ENCODE measurements at regions not wholly inside any gene's neighbourhood (a gene's known extent, or its start where the extent isn't known, plus 50 kb on each side); places are given as distances from the start of the nearest gene placed in this dataset.
"Not testable (repeated sequence)": the region's sequence is repeated elsewhere in the genome, so short reads cannot be mapped to it uniquely, and the experiment has no call there.

DNA sequence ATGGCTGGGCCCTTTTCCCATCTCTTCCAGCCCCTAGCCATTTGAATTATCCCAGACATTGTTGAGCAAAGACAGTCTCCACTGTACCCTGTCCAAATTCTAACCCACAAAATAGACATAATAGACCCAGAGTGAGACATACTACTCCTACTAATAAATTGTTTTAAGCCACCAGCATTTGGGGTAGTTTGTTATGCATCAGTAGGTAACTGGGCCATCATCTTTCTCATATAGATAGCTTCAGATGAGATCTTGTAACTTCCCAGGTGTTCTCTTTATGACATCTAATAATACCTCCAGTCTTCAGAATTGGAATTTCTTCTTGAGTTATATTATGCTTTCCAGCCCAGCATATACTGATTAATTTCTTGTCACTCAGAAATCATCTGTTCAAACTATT lies 117.2 kb upstream of the OTUD4 start:
- no peak for DNase-seq (ENCODE audit: low read depth in 2 of 2)

DNA sequence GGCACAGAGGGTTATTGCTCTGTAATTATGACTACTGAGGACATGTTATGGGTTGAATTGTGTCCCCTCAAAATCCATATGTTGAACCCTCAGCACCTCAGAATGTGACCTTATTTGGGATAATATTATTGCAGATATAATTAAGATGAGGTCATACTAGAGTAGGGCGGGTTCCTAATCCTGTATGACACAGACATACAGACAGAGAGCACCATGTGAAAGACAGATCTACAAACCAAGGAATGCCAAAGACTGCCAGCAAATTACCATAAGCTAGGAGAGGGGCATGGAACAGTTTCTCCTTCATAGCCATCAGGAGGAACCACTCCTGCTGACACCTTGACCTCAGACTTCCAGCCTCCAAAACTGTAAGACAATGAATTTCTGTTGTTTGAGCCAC lies 115.2 kb upstream of the OTUD4 start:
- no peak for DNase-seq (ENCODE audit: low read depth in 2 of 2)

DNA sequence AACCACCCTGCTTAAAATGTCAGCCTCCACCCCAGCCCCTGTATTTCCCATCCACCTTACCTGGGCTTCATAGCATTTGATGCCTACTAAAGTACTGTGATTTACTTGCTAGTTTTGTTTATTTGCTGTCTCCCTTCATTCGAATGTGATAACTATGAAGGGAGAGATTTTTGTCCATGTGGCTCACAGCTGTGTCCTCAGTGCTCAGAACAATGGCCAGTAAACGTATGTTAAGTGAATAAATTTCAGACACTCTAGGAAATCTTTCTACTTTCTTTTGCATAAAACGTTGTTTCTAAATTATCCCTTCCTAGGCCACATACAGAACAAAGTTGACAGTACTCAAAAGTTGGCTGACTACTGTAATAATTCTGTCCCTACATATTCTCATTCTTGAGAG lies 114.7 kb upstream of the OTUD4 start:
- no peak for DNase-seq (ENCODE audit: low read depth in 2 of 2)

GRCh38 chr4:145293658-145294057 lies 113.3 kb upstream of the OTUD4 start:
- peak in 1 of 2 experiments; percentile 45 for DNase-seq (ENCODE audit: low read depth in 2 of 2)

DNA sequence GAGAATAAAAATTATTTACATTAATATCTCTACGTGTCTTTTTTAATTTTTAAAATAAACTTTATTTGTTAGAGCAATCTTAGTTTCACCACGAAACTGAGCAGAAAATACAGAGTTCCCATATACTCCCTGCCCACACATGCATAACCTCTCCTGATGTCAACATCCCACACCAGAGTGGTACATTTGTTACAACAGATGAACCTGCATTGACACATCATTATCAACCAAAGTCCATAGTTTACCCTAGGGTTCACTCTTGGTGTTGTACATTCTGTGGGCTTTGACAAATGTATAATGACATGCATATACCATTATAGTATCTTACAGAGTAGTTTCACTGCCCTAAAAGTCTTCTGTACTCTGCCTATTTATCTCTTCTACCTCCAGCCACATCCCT lies 110.6 kb upstream of the OTUD4 start:
- DNase-seq (ENCODE audit: low read depth in 2 of 2) = no peak

DNA sequence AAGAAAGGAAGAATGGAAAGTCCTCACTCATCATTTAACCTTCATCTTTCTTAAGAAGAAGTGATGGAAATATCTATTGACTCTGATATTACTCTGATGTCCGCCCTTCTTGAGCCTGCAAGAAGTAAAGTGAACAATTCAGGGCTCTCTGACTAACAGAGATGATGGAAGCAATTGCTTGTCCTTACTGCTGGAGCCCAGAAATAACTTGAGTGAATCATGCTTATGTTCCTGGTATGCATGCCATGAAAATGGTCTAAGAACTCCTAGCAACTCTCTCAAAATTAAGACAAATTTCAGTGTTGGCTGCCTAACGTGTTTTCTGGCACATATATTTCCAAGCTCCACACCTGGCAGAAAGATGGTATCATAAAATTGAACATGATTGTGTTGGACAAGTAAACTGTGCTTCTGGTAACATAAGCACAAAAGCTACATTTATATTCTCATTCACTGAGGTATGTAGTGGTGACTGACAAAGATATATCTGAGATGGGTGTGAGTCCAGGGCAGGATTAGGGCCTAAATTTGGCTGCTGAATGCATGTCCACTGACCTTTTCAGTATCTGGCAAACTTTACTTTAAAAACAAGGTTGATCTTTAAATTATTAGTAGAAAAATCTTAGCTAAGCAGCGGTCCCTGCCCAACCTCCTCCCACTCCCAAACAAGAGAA lies 109.2 kb upstream of the OTUD4 start:
- DNase-seq (ENCODE audit: low read depth in 2 of 2) = peak in 1 of 2 experiments; percentile 50

- no peak for DNase-seq (ENCODE audit: low read depth in 2 of 2)
Measured at GRCh38 chr4:145287351-145287750, 107.0 kb upstream of the OTUD4 start.

DNA sequence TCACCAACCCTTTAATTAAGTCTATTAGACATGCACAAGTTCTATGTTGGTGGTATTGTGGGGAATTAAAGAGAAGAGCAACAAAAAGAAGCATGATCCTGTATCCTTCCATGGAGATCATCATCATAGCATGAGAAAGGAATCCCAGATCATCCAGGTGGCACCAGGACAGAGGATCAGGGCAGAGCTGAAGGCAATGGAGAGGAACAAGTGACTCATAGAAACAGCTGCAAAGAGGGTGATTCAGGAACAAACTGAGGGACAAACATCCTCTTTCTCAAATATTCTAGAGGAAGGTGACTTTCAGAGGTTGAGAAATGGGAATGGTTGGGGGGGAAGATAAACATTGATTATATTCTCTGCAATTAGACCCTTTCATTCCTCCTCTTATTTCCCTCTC lies 105.5 kb upstream of the OTUD4 start:
- no peak for DNase-seq (ENCODE audit: low read depth in 2 of 2)

- DNase-seq (ENCODE audit: low read depth in 2 of 2) = no peak
Measured at GRCh38 chr4:145283909-145284308, 103.5 kb upstream of the OTUD4 start.

DNA sequence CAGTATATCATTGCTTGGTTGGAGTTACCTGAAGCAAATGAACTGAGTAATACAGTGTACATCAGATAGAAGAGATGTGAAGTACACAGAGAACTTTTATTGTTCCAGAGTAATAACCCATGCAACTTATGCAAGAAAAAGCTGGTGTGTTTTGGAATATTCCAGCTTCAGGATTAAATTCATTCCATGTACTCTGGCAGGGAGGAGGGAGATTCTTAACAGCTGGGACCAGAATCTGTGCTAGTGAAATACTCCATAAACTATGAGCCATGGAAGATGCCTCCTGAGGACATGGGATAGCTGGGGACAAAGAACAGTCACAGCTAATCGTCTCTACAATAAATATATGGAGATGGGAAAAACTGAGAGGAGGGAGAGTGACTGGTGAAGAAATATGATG lies 101.6 kb upstream of the OTUD4 start:
- DNase-seq (ENCODE audit: low read depth in 2 of 2) = no peak

DNA sequence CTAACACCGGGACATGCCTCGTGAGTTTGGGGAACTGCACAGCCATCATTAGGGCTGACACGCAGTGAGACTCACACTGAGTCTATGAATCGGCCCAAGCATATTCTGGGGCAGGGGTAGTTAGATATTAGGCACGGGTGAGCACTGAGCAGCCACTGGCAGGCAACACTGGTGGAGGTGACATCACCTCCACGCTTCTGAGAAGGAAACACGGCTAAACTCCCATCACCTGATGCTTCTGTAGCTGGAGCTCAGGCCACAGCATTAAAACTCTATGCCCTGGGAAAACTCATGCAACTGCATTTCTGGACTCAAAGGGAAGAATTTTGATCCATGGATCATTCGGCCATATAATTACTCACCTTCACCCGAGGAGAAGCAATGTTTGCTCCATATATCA lies 100.8 kb upstream of the OTUD4 start:
- DNase-seq (ENCODE audit: low read depth in 2 of 2) = no peak

GRCh38 chr4:145280541-145280940 lies 100.2 kb upstream of the OTUD4 start:
- DNase-seq (ENCODE audit: low read depth in 2 of 2) = no peak

- DNase-seq (ENCODE audit: low read depth in 2 of 2) = peak; percentile 87 to 89
Measured at GRCh38 chr4:145279122-145279960, 99.0 kb upstream of the OTUD4 start.

DNA sequence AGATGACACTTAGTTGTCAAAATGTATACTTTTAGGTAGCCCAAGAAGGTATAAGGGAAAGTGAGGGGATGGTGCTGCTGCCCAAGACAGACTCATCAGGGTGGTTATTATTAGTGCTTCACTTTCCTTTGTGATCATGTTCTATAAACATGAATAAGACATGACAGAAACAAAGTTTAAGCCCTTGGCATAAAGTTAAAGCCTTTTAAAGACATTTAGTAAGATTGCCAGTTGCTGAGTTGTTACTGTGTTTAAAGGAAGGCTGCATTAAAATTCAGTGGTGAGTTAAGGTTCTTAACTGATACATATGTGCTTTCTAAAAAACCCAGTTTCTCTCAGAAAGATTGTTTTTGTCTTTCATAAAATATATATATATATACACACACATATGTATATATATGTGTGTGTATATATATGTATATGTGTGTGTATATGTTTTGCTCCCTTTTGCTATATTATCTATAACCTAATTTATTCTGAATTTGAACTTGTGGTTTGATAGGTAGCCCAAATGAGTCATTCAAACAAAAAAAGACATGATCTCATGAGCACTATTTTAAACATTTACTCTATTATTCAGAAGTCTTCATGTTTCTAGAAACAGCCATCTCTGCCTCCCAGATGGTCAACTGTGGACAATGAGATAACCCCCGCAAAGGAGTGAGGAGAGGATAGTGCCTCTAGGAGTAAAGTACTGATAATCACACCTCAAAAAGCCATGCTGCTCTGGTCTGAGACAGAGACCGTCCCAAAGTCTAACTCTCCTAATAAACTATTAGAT lies 98.1 kb upstream of the OTUD4 start:
- DNase-seq (ENCODE audit: low read depth in 2 of 2) = peak in 1 of 2 experiments; percentile 31

DNA sequence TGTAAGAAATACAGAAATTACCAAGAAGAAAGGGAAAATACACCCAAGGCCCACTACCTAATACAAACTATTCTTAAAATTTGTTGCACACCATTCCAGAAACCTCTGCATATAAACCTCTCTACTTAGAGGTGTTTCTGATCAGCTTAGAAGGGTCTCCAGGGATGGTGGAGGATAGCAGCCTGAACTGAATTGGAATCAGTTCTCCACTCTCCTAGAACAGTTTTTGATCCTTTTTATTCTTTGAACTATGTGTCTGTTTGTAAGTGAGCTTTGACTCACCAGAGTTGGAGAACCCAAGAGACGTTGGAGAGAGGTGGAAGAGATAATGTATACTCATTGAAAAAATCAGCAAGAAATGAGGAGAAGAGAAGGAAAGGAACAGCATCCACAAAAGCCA lies 96.6 kb upstream of the OTUD4 start:
- no peak for DNase-seq (ENCODE audit: low read depth in 2 of 2)

DNA sequence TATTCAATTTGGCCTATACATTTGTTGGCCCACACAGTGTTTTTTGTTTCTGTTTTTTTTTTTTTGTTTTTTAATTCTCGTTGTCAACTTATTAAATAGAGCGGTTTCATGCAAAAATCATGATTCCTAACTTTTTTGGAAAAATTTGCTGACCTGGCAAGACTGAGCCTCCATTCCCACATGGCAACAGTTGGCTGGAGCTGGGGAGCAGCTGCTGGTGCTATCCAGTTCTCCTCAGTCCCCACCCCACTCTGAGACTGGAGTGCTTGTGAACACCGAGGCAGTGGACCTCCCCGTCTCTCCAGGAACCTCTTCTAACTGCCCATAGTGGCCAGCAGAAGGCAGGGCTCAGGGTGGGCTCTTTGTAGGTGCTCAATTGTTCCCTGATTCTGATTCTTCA lies 95.7 kb upstream of the OTUD4 start:
- DNase-seq (ENCODE audit: low read depth in 2 of 2) = no peak

GRCh38 chr4:145271194-145271593 lies 90.8 kb upstream of the OTUD4 start:
- no peak for DNase-seq (ENCODE audit: low read depth in 2 of 2)

DNA sequence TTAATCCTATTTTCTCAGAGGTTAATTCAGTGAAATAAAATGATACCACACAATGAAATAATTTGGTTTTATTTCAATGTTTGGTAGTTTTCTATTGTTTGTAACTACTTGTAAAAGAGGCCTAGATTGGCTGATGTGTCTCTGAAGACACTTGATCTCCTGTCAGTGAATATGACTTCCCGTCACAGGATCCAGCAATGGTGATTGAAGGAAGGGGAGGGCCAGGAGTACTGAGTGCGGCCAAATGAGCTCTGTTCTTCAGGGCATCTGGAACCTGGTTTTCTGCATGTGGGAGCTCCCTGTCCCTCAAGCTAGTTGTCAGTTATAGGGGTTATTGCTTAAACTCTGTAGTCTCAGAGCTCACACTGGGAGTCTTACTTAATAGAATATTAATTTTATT lies 86.5 kb upstream of the OTUD4 start:
- no peak for DNase-seq (ENCODE audit: low read depth in 2 of 2)

- DNase-seq (ENCODE audit: low read depth in 2 of 2) = no peak
Measured at GRCh38 chr4:145260091-145260490, 79.7 kb upstream of the OTUD4 start.

- DNase-seq (ENCODE audit: low read depth in 2 of 2) = not testable (repeated sequence)
Measured at GRCh38 chr4:145255311-145255710, 74.9 kb upstream of the OTUD4 start.

DNA sequence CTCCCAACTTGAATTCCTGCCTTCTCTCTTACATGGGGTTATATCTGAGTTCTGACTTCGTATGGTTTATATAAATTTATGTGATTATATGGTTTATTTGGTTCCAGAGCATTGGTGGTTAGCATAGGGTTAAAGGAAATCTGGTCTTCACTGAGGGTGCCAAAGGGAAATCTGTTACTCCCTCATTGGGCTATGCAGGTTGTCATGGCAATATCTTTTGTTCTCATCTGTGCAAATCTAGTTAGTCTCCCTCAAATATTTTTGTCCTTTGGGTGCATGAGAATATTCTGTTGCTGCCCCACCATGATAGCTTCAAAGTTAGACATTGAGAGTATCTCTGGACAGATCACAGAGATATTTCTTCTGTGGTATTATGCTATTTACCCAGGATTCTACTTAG lies 71.8 kb upstream of the OTUD4 start:
- no peak for DNase-seq (ENCODE audit: low read depth in 2 of 2)

- DNase-seq (ENCODE audit: low read depth in 2 of 2) = no peak
Measured at GRCh38 chr4:145251391-145251790, 71.0 kb upstream of the OTUD4 start.

DNA sequence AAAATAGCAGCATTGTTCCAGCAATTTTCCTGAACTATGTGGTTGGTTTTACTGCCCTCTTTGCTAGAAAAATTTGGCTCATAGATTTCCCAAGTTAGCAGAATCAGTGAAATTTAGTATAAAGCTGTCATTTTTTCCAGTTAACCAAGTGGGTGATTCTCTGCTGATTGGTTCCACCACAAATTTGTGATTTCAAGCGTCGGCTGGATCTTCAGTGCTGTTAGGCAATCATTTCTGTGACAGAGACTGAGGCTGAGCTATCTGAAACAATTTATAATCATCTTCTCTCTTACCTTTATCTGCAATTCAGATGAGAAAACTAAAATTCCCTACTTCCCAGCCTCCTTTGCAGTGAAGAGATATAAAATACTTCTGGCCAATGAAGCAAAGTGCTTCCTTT lies 68.6 kb upstream of the OTUD4 start:
- no peak for DNase-seq (ENCODE audit: low read depth in 2 of 2)
